BJ (cell line): ENCODE measurements at regions not wholly inside any gene's neighbourhood (a gene's known extent, or its start where the extent isn't known, plus 50 kb on each side); places are given as distances from the start of the nearest gene placed in this dataset.

Source experiments
- CTCF ChIA-PET: fragments of 350-600 bp; formaldehyde crosslinking; extraction: SDS; loops from one replicate; lab custom pipeline; 2021; ENCODE audit warnings: antibody characterized with exemption, inconsistent platforms; lab: Yijun Ruan, JAX
- POLR2A ChIA-PET: fragments of 300-600 bp; sonication (Branson Sonifier 250); formaldehyde crosslinking; extraction: SDS; loops from one replicate; lab custom pipeline; 2021; ENCODE audit warnings: antibody characterized with exemption; lab: Charles Lee
- DNase-seq: peaks from one replicate; pipeline ENCODE4 v3.0.0-alpha.2; 2011; ENCODE audit warnings: low read depth
- H3K27me3 ChIP-seq: 2 replicates; pipeline ENCODE4 v1.6.0; 2011; ENCODE audit warnings: low read length; ENCODE audit not compliant: control insufficient read depth, insufficient read depth
- H3K36me3 ChIP-seq: 2 replicates; pipeline ENCODE4 v1.5.1; 2011; ENCODE audit warnings: low read length; ENCODE audit not compliant: control insufficient read depth, insufficient read depth
- H3K4me3 ChIP-seq: 2 replicates; pipeline ENCODE4 v1.5.1; 2011; ENCODE audit warnings: low read depth, mild to moderate bottlenecking, control low read depth, low read length
- CTCF ChIP-seq: IDR thresholded peaks from 2 replicates; pipeline ENCODE4 v1.5.1; 2011; ENCODE audit warnings: low read depth, mild to moderate bottlenecking, control low read depth, inconsistent platforms, low read length, moderate library complexity; ENCODE audit not compliant: insufficient read depth

GRCh38 chr2:12805033-12805432, 88.3 kb downstream of the TRIB2 start:
- Histone ChIP-seq H3K4me3 (no peak overlapping the region), H3K36me3 (no peaks in the 10 kb centered on the region), H3K27me3 (no peaks in the 10 kb centered on the region)
- POLR2A ChIA-PET, result no interaction called here
- TF ChIP-seq CTCF, result no peak
- no peak for DNase-seq
- CTCF ChIA-PET, result interaction anchor here (1.8 kb wide), 1 partner anchor 11 kb away, joined by 3 read pairs; no protein-coding TSS in a partner anchor

- no peaks in the 10 kb centered on the region for H3K27me3 ChIP-seq
- DNase-seq, result no peak
- ChIA-PET CTCF (interaction anchor here (1.1 to 1.8 kb wide), 3 partner anchors 11 to 125 kb away, joined by 3 to 5 read pairs (median 5); no protein-coding TSS in a partner anchor), POLR2A (interaction anchor here (0.6 to 1.1 kb wide), 2 partner anchors 40 to 87 kb away, joined by 3 read pairs; no protein-coding TSS in a partner anchor)
- H3K4me3 ChIP-seq, result no peak overlapping the region
- H3K36me3 ChIP-seq, result no peaks in the 10 kb centered on the region
- no peak for TF ChIP-seq CTCF
Observed at GRCh38 chr2:12806549-12807242, 90.0 kb downstream of the TRIB2 start.

GRCh38 chr2:12807907-12808810, 91.4 kb downstream of the TRIB2 start:
- TF ChIP-seq CTCF, result no peak
- Histone ChIP-seq H3K4me3 (no peak overlapping the region), H3K27me3 (no peaks in the 10 kb centered on the region), H3K36me3 (no peaks in the 10 kb centered on the region)
- CTCF ChIA-PET, result interaction anchor here (1.1 kb wide), 2 partner anchors 92 to 123 kb away, joined by 3 read pairs; no protein-coding TSS in a partner anchor
- DNase-seq, result no peak
- POLR2A ChIA-PET, result interaction anchor here (0.6 to 1.1 kb wide), 2 partner anchors 42 to 734 kb away, joined by 3 read pairs; no protein-coding TSS in a partner anchor

GRCh38 chr2:12809526-12809925, 92.8 kb downstream of the TRIB2 start:
- no peaks in the 10 kb centered on the region for H3K36me3 ChIP-seq
- no peak for TF ChIP-seq CTCF
- POLR2A ChIA-PET, result no interaction called here
- no peaks in the 10 kb centered on the region for H3K27me3 ChIP-seq
- no peak overlapping the region for H3K4me3 ChIP-seq
- no peak for DNase-seq
- CTCF ChIA-PET, result interaction anchor here (1.1 to 1.2 kb wide), 2 partner anchors 88 to 121 kb away, joined by 3 to 5 read pairs; no protein-coding TSS in a partner anchor

GRCh38 chr2:12811916-12812315, 95.2 kb downstream of the TRIB2 start:
- ChIA-PET POLR2A (no interaction called here), CTCF (no interaction called here)
- no peaks in the 10 kb centered on the region for H3K27me3 ChIP-seq
- TF ChIP-seq CTCF, result no peak
- H3K36me3 ChIP-seq, result no peaks in the 10 kb centered on the region
- no peak overlapping the region for H3K4me3 ChIP-seq
- DNase-seq, result no peak
